ENCODE measurements at regions not wholly inside any gene's neighbourhood (a gene's known extent, or its start where the extent isn't known, plus 50 kb on each side); places are given as distances from the start of the nearest gene placed in this dataset.

GRCh38 chr2:140067661-140068060 lies 1287.5 kb upstream of the NXPH2 start:
- DNase-seq (ENCODE audit: low read depth): no peak
- TF ChIP-seq CTCF (conservative IDR thresholded peaks at IDR 0.05; ENCODE audit: low read depth, low read length): no peak

GRCh38 chr2:140064243-140064642 lies 1284.1 kb upstream of the NXPH2 start:
- DNase-seq (ENCODE audit: low read depth): no peak
- no peak overlapping the region for H3K4me3 ChIP-seq (ENCODE audit: low read length)
- no peak for TF ChIP-seq CTCF (conservative IDR thresholded peaks at IDR 0.05; ENCODE audit: low read depth, low read length)

More at GRCh38 chr2:140067661-140068060, 1287.5 kb upstream of the NXPH2 start:
- H3K4me3 ChIP-seq (ENCODE audit: low read length): no peak overlapping the region

GRCh38 chr2:140063356-140063755 lies 1283.2 kb upstream of the NXPH2 start:
- TF ChIP-seq CTCF (conservative IDR thresholded peaks at IDR 0.05; ENCODE audit: low read depth, low read length): no peak
- no peak for DNase-seq (ENCODE audit: low read depth)
- H3K4me3 ChIP-seq (ENCODE audit: low read length): no peak overlapping the region

GRCh38 chr2:140061240-140061639 lies 1281.0 kb upstream of the NXPH2 start:
- no peak overlapping the region for H3K4me3 ChIP-seq (ENCODE audit: low read length)
- DNase-seq (ENCODE audit: low read depth): no peak
- no peak for TF ChIP-seq CTCF (conservative IDR thresholded peaks at IDR 0.05; ENCODE audit: low read depth, low read length)

- H3K4me3 ChIP-seq (ENCODE audit: low read length): no peak overlapping the region
- TF ChIP-seq CTCF (conservative IDR thresholded peaks at IDR 0.05; ENCODE audit: low read depth, low read length): no peak
- no peak for DNase-seq (ENCODE audit: low read depth)
Observed at GRCh38 chr2:140057928-140058327, 1277.7 kb upstream of the NXPH2 start.

GRCh38 chr2:140041811-140042210 lies 1261.6 kb upstream of the NXPH2 start:
- no peak for DNase-seq (ENCODE audit: low read depth)
- no peak for TF ChIP-seq CTCF (conservative IDR thresholded peaks at IDR 0.05; ENCODE audit: low read depth, low read length)
- H3K4me3 ChIP-seq (ENCODE audit: low read length): no peak overlapping the region

GRCh38 chr2:140041239-140041638 lies 1261.0 kb upstream of the NXPH2 start:
- H3K4me3 ChIP-seq (ENCODE audit: low read length): no peak overlapping the region
- TF ChIP-seq CTCF (conservative IDR thresholded peaks at IDR 0.05; ENCODE audit: low read depth, low read length): no peak
- DNase-seq (ENCODE audit: low read depth): no peak

Measured in retinal pigment epithelial cell (primary cell).